Caco-2 (cell line): ENCODE measurements at regions not wholly inside any gene's neighbourhood (a gene's known extent, or its start where the extent isn't known, plus 50 kb on each side); places are given as distances from the start of the nearest gene placed in this dataset.

ENCODE experiments used
- BruUV-seq: library from RNA; stranded (reverse); fragments of 400-500 nt; replicated peaks from 2 replicates; lab custom pipeline; 2021; lab: Mats Ljungman, UMichigan
- CTCF ChIA-PET: fragments of 300-600 bp; sonication (Branson Sonifier 250); formaldehyde crosslinking; loops from one replicate; lab custom pipeline; 2022; ENCODE audit warnings: antibody characterized with exemption; lab: Charles Lee
- POLR2A ChIA-PET: fragments of 300-600 bp; sonication (Branson Sonifier 250); formaldehyde crosslinking; loops from one replicate; lab custom pipeline; 2022; ENCODE audit warnings: antibody characterized with exemption; lab: Charles Lee
- DNase-seq, 2 experiments: peaks; one replicate each; pipeline versions ENCODE4 v3.0.0 to v3.0.0-alpha.2; 2020 to 2022
- H3K27me3 ChIP-seq: replicated peaks from 2 replicates; pipeline ENCODE4 v1.6.0; 2011; ENCODE audit warnings: low read length; ENCODE audit not compliant: control insufficient read depth, insufficient read depth
- H3K36me3 ChIP-seq: 2 replicates; pipeline ENCODE4 v1.5.1; 2011; ENCODE audit warnings: low read length; ENCODE audit not compliant: control insufficient read depth, insufficient read depth
- H3K4me1 ChIP-seq: fragments of 250-450 bp; sonication (Bioruptor Pico); 2 replicates; pipeline ENCODE4 v1.5.1; 2020; ENCODE audit warnings: mild to moderate bottlenecking
- H3K4me3 ChIP-seq: 2 replicates; pipeline ENCODE4 v1.5.1; 2011; ENCODE audit warnings: low read depth, mild to moderate bottlenecking, control low read depth, low read length
- H3K9me3 ChIP-seq: fragments of 250-450 bp; sonication (Bioruptor Pico); 2 replicates; pipeline ENCODE4 v1.5.1; 2020; ENCODE audit warnings: mild to moderate bottlenecking, moderate library complexity
- H3K27ac Mint-ChIP-seq: one replicate; pipeline ENCODE4 v1.8.0; 2022; ENCODE audit warnings: mixed read lengths; ENCODE audit not compliant: unreplicated experiment
- H3K27me3 Mint-ChIP-seq: one replicate; pipeline ENCODE4 v1.8.0; 2022; ENCODE audit warnings: mixed read lengths; ENCODE audit not compliant: insufficient read depth, unreplicated experiment
- H3K36me3 Mint-ChIP-seq: one replicate; pipeline ENCODE4 v1.8.0; 2022; ENCODE audit warnings: mild to moderate bottlenecking, mixed read lengths; ENCODE audit not compliant: insufficient read depth, unreplicated experiment
- H3K4me1 Mint-ChIP-seq: one replicate; pipeline ENCODE4 v1.8.0; 2022; ENCODE audit warnings: low read depth, mixed read lengths; ENCODE audit not compliant: unreplicated experiment
- H3K4me3 Mint-ChIP-seq: one replicate; pipeline ENCODE4 v1.8.0; 2022; ENCODE audit warnings: mild to moderate bottlenecking, moderate library complexity, mixed read lengths; ENCODE audit not compliant: unreplicated experiment
- H3K9me3 Mint-ChIP-seq: one replicate; pipeline ENCODE4 v1.8.0; 2022; ENCODE audit warnings: mixed read lengths; ENCODE audit not compliant: unreplicated experiment
- CTCF ChIP-seq, 2 experiments: fragments of 200-600 bp in 1 of 2; IDR thresholded peaks; 1 replicate in 1 of 2; 2 replicates in 1 of 2; pipeline versions ENCODE4 v1.5.1 to v1.8.0; 2011 to 2022; ENCODE audit warnings: antibody characterized with exemption in 1 of 2, control low read depth in 1 of 2, inconsistent platforms in 1 of 2, low read depth in 1 of 2, low read length in 1 of 2, mild to moderate bottlenecking in 1 of 2, moderate library complexity in 1 of 2; ENCODE audit not compliant: insufficient read depth in 1 of 2, severe bottlenecking in 1 of 2, unreplicated experiment in 1 of 2
- intact Hi-C: fragments of 100-400 bp; cut with micrococcal nuclease; formaldehyde crosslinking; loops from one replicate; pipeline ENCODE4 v1.10.0; 2022; ENCODE audit not compliant: unreplicated experiment

GRCh38 chr6:113489952-113490746 is 367.0 kb upstream of the MARCKS start:
- BruUV-seq, result no TSS peak
- ChIA-PET CTCF (interaction anchor here (0.6 kb wide), 1 partner anchor 370 kb away, joined by 3 read pairs; no protein-coding TSS in a partner anchor), POLR2A (no interaction called here)
- no peak for TF ChIP-seq CTCF (IDR thresholded peaks at IDR 0.05; ENCODE audit: insufficient read depth in 1 of 2, low read depth in 1 of 2, low read length in 1 of 2, severe bottlenecking in 1 of 2, unreplicated experiment in 1 of 2)
- Histone ChIP-seq H3K4me3 (no peak overlapping the region), H3K36me3 (no peaks in the 10 kb centered on the region), H3K27me3 (no peaks in the 10 kb centered on the region), H3K4me1 (no peaks in the 10 kb centered on the region), H3K9me3 (no peaks in the 10 kb centered on the region)
- intact Hi-C loops, result loop anchor here (5.0 to 10.0 kb wide), 3 partner anchors 152 to 367 kb away; partner anchors contain the start of gene MARCKS
- Mint-ChIP-seq H3K9me3 (no peaks in the 10 kb centered on the region), H3K27ac (no peak overlapping the region), H3K36me3 (no peaks in the 10 kb centered on the region), H3K27me3 (no peaks in the 10 kb centered on the region), H3K4me1 (no peaks in the 10 kb centered on the region), H3K4me3 (no peak overlapping the region)
- DNase-seq, result no peak

DNA sequence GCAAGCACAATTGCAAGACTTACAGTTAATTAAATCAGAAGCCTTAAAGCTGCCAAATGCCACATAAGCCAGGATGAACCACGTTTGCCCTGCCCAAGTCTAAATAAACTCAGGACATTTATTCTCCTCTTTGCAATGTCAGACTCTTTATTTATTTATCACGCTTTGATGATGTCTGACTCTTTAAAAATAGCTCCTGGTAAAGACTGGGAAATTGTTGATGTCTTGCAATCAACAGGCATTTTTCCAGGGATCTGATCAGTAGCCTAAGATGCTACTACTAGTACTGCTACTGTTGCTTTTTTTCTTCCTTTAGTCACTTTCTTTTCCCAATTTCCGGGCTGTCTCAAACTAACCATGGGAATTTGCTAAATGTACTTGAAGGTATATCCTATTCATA is 365.8 kb upstream of the MARCKS start:
- DNase-seq, result no peak
- BruUV-seq, result no TSS peak
- no peaks in the 10 kb centered on the region for H3K27me3 Mint-ChIP-seq
- CTCF ChIA-PET, result no interaction called here
- no peaks in the 10 kb centered on the region for H3K9me3 Mint-ChIP-seq
- no peaks in the 10 kb centered on the region for H3K9me3 ChIP-seq
- H3K4me3 Mint-ChIP-seq, result no peak overlapping the region
- H3K4me1 ChIP-seq, result no peaks in the 10 kb centered on the region
- TF ChIP-seq CTCF (IDR thresholded peaks at IDR 0.05; ENCODE audit: insufficient read depth in 1 of 2, low read depth in 1 of 2, low read length in 1 of 2, severe bottlenecking in 1 of 2, unreplicated experiment in 1 of 2), result no peak
- H3K4me3 ChIP-seq, result no peak overlapping the region
- no peaks in the 10 kb centered on the region for H3K27me3 ChIP-seq
- no peaks in the 10 kb centered on the region for H3K4me1 Mint-ChIP-seq
- POLR2A ChIA-PET, result no interaction called here
- H3K36me3 Mint-ChIP-seq, result no peaks in the 10 kb centered on the region
- H3K27ac Mint-ChIP-seq, result no peak overlapping the region
- intact Hi-C loops, result no loop called here
- H3K36me3 ChIP-seq, result no peaks in the 10 kb centered on the region

DNA sequence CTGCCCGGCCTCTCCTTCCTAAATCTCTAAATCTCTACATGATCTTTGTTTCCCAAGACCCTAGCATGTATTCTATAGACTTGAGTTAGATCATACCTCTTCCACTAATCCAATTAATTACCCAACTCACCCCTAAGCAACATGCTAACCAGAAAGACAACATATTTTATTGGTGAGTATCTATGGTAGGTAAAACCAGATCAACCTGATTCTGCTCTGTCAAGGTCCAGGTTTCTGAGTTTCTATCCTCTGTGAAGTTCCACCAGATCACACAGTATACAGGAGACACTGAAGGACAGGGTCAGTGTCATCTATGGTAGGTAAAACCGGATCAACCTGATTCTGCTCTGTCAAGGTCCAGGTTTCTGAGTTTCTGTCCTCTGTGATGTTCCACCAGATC is 363.2 kb upstream of the MARCKS start:
- no peaks in the 10 kb centered on the region for H3K27me3 Mint-ChIP-seq
- no peaks in the 10 kb centered on the region for H3K9me3 ChIP-seq
- intact Hi-C loops, result no loop called here
- H3K4me3 Mint-ChIP-seq, result no peak overlapping the region
- no peaks in the 10 kb centered on the region for H3K4me1 Mint-ChIP-seq
- CTCF ChIA-PET, result interaction anchor here (0.6 kb wide), 1 partner anchor 9 kb away, joined by 11 read pairs; no protein-coding TSS in a partner anchor
- DNase-seq, result peak in 1 of 2 experiments; percentile 6
- H3K4me3 ChIP-seq, result no peak overlapping the region
- no peaks in the 10 kb centered on the region for H3K9me3 Mint-ChIP-seq
- TF ChIP-seq CTCF (IDR thresholded peaks at IDR 0.05; ENCODE audit: insufficient read depth in 1 of 2, low read depth in 1 of 2, low read length in 1 of 2, severe bottlenecking in 1 of 2, unreplicated experiment in 1 of 2), result no peak
- no peak overlapping the region for H3K27ac Mint-ChIP-seq
- no TSS peak for BruUV-seq
- POLR2A ChIA-PET, result no interaction called here
- no peaks in the 10 kb centered on the region for H3K4me1 ChIP-seq
- H3K36me3 ChIP-seq, result no peaks in the 10 kb centered on the region
- H3K27me3 ChIP-seq, result no peaks in the 10 kb centered on the region
- H3K36me3 Mint-ChIP-seq, result no peaks in the 10 kb centered on the region
